Neuronal stem cell (in vitro differentiated cells): ENCODE measurements at regions not wholly inside any gene's neighbourhood (a gene's known extent, or its start where the extent isn't known, plus 50 kb on each side); places are given as distances from the start of the nearest gene placed in this dataset.

Experiments used
- DNase-seq: peaks from one replicate; pipeline ENCODE4 v3.0.0-alpha.2; 2013; ENCODE audit warnings: low spot score
- H2AFZ ChIP-seq: one replicate; pipeline ENCODE4 v1.6.1; 2013; ENCODE audit warnings: mild to moderate bottlenecking, low read length, inconsistent platforms
- H2AK5ac ChIP-seq: 2 replicates; pipeline ENCODE4 v1.6.1; 2013; ENCODE audit warnings: low read depth, mild to moderate bottlenecking, inconsistent platforms, low read length, moderate library complexity, mixed read lengths
- H2BK120ac ChIP-seq: 2 replicates; pipeline ENCODE4 v1.6.1; 2013; ENCODE audit warnings: low read depth, mild to moderate bottlenecking, inconsistent platforms, low read length, moderate library complexity, mixed read lengths
- H2BK12ac ChIP-seq: one replicate; pipeline ENCODE4 v1.6.1; 2013; ENCODE audit warnings: low read length, inconsistent platforms
- H2BK15ac ChIP-seq: 2 replicates; pipeline ENCODE4 v1.6.1; 2013; ENCODE audit warnings: mild to moderate bottlenecking, low read length, inconsistent platforms, mixed read lengths
- H2BK5ac ChIP-seq: one replicate; pipeline ENCODE4 v1.6.1; 2013; ENCODE audit warnings: inconsistent platforms, mild to moderate bottlenecking, low read length, moderate library complexity
- H3K14ac ChIP-seq: one replicate; pipeline ENCODE4 v1.6.1; 2013; ENCODE audit warnings: low read length, inconsistent platforms
- H3K18ac ChIP-seq: 2 replicates; pipeline ENCODE4 v1.6.1; 2013; ENCODE audit warnings: low read length, inconsistent platforms
- H3K23ac ChIP-seq: 2 replicates; pipeline ENCODE4 v1.6.1; 2013; ENCODE audit warnings: low read depth, mild to moderate bottlenecking, mixed read lengths, low read length, inconsistent platforms; ENCODE audit not compliant: poor library complexity
- H3K27ac ChIP-seq: replicated peaks from 3 replicates; pipeline ENCODE4 v1.5.1; 2013; ENCODE audit warnings: low read length, inconsistent platforms
- H3K27me3 ChIP-seq, 3 experiments: 2 replicates each; pipeline ENCODE4 v1.6.1; 2013; ENCODE audit warnings: low read length in 3 of 3, mild to moderate bottlenecking in 2 of 3, inconsistent platforms in 1 of 3, low read depth in 1 of 3, mixed read lengths in 1 of 3, moderate library complexity in 1 of 3; ENCODE audit not compliant: control insufficient read depth in 3 of 3, insufficient read depth in 3 of 3
- H3K36me3 ChIP-seq, 2 donors: replicated peaks in 1 of 2; 2 replicates each; pipeline ENCODE4 v1.6.1; 2013; ENCODE audit warnings: low read length in 2 of 2; ENCODE audit not compliant: control insufficient read depth in 2 of 2, insufficient read depth in 2 of 2
- H3K4ac ChIP-seq: 2 replicates; pipeline ENCODE4 v1.6.1; 2013; ENCODE audit warnings: inconsistent platforms, mild to moderate bottlenecking, low read length, moderate library complexity
- H3K4me1 ChIP-seq, 2 donors: 1 replicate in 1 of 2; 2 replicates in 1 of 2; pipeline ENCODE4 v1.6.1; 2013; ENCODE audit warnings: low read length in 2 of 2, low read depth in 1 of 2; ENCODE audit not compliant: control insufficient read depth in 2 of 2, insufficient read depth in 1 of 2
- H3K4me2 ChIP-seq: one replicate; pipeline ENCODE4 v1.6.1; 2013; ENCODE audit warnings: mild to moderate bottlenecking, low read length, inconsistent platforms; ENCODE audit not compliant: insufficient read depth, poor library complexity, severe bottlenecking
- H3K4me3 ChIP-seq, 2 donors: 2 replicates each; pipeline ENCODE4 v1.5.1; 2013; ENCODE audit warnings: low read length in 2 of 2, mild to moderate bottlenecking in 2 of 2, inconsistent platforms in 1 of 2, moderate library complexity in 1 of 2
- H3K79me1 ChIP-seq: one replicate; pipeline ENCODE4 v1.6.1; 2013; ENCODE audit warnings: low read depth, mild to moderate bottlenecking, inconsistent platforms, low read length, moderate library complexity
- H3K9ac ChIP-seq: one replicate; pipeline ENCODE4 v1.6.1; 2013; ENCODE audit warnings: mild to moderate bottlenecking, low read depth, low read length, inconsistent platforms; ENCODE audit not compliant: poor library complexity
- H3K9me3 ChIP-seq, 2 donors: replicated peaks in 1 of 2; 2 replicates each; pipeline versions ENCODE3 to v1.6.1; 2013; ENCODE audit warnings: low read length in 2 of 2, mild to moderate bottlenecking in 2 of 2, inconsistent platforms in 1 of 2, low read depth in 1 of 2, mixed read lengths in 1 of 2, moderate library complexity in 1 of 2; ENCODE audit not compliant: control insufficient read depth in 2 of 2, insufficient read depth in 1 of 2
- H4K8ac ChIP-seq: one replicate; pipeline ENCODE4 v1.6.1; 2013; ENCODE audit warnings: low read depth, mild to moderate bottlenecking, inconsistent platforms, low read length, moderate library complexity
- H4K91ac ChIP-seq: one replicate; pipeline ENCODE4 v1.6.1; 2013; ENCODE audit warnings: low read length, low read depth, mild to moderate bottlenecking, inconsistent platforms; ENCODE audit not compliant: poor library complexity
- WGBS, 2 donors: extraction: QIAGEN DNeasy Blood & Tissue Kit; methylation state at CpG; one replicate each; pipeline ENCODE4 v1.1.7; 2013; ENCODE audit warnings: missing lambda C conversion rate in 2 of 2, mixed read lengths in 1 of 2; ENCODE audit not compliant: insufficient read length in 2 of 2, insufficient replicate concordance in 1 of 2; ENCODE audit errors: extremely low coverage in 2 of 2; 5-methylcytosine and 5-hydroxymethylcytosine counted together

GRCh38 chr7:106518239-106518638, 142.7 kb downstream of the CCDC71L start:
- Histone ChIP-seq H2BK15ac (no peak overlapping the region), H3K23ac (no peak overlapping the region), H3K79me1 (no peaks in the 10 kb centered on the region), H3K4me3 (no peak overlapping the region), H3K18ac (no peak overlapping the region), H2BK12ac (no peak overlapping the region), H2BK5ac (no peak overlapping the region), H3K4me1 (no peaks in the 10 kb centered on the region), H3K27me3 (no peaks in the 10 kb centered on the region), H3K36me3 (no peaks in the 10 kb centered on the region), H3K14ac (no peak overlapping the region), H3K9ac (no peak overlapping the region), H2BK120ac (no peak overlapping the region), H3K27ac (no peak overlapping the region), H3K9me3 (no peaks in the 10 kb centered on the region), H2AFZ (no peak overlapping the region), H3K4ac (no peak overlapping the region), H4K8ac (no peak overlapping the region), H4K91ac (no peak overlapping the region), H2AK5ac (no peak overlapping the region), H3K4me2 (no peak overlapping the region)
- no peak for DNase-seq

- H3K23ac ChIP-seq: no peak overlapping the region
- no peak overlapping the region for H4K8ac ChIP-seq
- WGBS, 2 donors: no CpG with 5 or more reads among the region's 4 CpGs
- no peak overlapping the region for H2BK12ac ChIP-seq
- H2AK5ac ChIP-seq: no peak overlapping the region
- H3K27ac ChIP-seq: no peak overlapping the region
- no peak overlapping the region for H2BK5ac ChIP-seq
- no peak overlapping the region for H3K18ac ChIP-seq
- H3K36me3 ChIP-seq: no peaks in the 10 kb centered on the region
- H4K91ac ChIP-seq: no peak overlapping the region
- no peaks in the 10 kb centered on the region for H3K9me3 ChIP-seq
- H2AFZ ChIP-seq: no peak overlapping the region
- no peaks in the 10 kb centered on the region for H3K4me1 ChIP-seq
- no peak overlapping the region for H2BK120ac ChIP-seq
- H2BK15ac ChIP-seq: no peak overlapping the region
- no peak overlapping the region for H3K14ac ChIP-seq
- no peaks in the 10 kb centered on the region for H3K27me3 ChIP-seq
- H3K4me2 ChIP-seq: no peak overlapping the region
- DNase-seq: no peak
- no peak overlapping the region for H3K4ac ChIP-seq
- no peak overlapping the region for H3K4me3 ChIP-seq
- no peak overlapping the region for H3K9ac ChIP-seq
- no peaks in the 10 kb centered on the region for H3K79me1 ChIP-seq
Measured at GRCh38 chr7:106517508-106517907, 143.4 kb downstream of the CCDC71L start.

GRCh38 chr7:106515321-106515720, 145.6 kb downstream of the CCDC71L start:
- Histone ChIP-seq H4K8ac (no peak overlapping the region), H3K4me1 (no peaks in the 10 kb centered on the region), H2BK15ac (no peak overlapping the region), H4K91ac (no peak overlapping the region), H3K27me3 (no peaks in the 10 kb centered on the region), H3K9me3 (no peaks in the 10 kb centered on the region), H3K18ac (no peak overlapping the region), H2BK5ac (no peak overlapping the region), H3K4ac (no peak overlapping the region), H2BK12ac (no peak overlapping the region), H3K9ac (no peak overlapping the region), H3K36me3 (no peaks in the 10 kb centered on the region), H3K4me2 (no peak overlapping the region), H2AFZ (no peak overlapping the region), H3K79me1 (no peaks in the 10 kb centered on the region), H3K4me3 (no peak overlapping the region), H3K23ac (no peak overlapping the region), H3K14ac (no peak overlapping the region), H2BK120ac (no peak overlapping the region), H3K27ac (no peak overlapping the region), H2AK5ac (no peak overlapping the region)
- DNase-seq: no peak
- WGBS, 2 donors: no CpG with 5 or more reads among the region's 3 CpGs

- Histone ChIP-seq H2AFZ (no peak overlapping the region), H3K23ac (no peak overlapping the region), H3K4ac (no peak overlapping the region), H4K91ac (no peak overlapping the region), H3K4me1 (no peaks in the 10 kb centered on the region), H2BK15ac (no peak overlapping the region), H2BK120ac (no peak overlapping the region), H3K9me3 (no peaks in the 10 kb centered on the region), H2BK12ac (no peak overlapping the region), H3K27ac (no peak overlapping the region), H3K14ac (no peak overlapping the region), H3K18ac (no peak overlapping the region), H3K9ac (no peak overlapping the region), H3K4me3 (no peak overlapping the region), H3K27me3 (no peaks in the 10 kb centered on the region), H4K8ac (no peak overlapping the region), H3K79me1 (no peaks in the 10 kb centered on the region), H3K4me2 (no peak overlapping the region), H2BK5ac (no peak overlapping the region), H2AK5ac (no peak overlapping the region), H3K36me3 (no peaks in the 10 kb centered on the region)
- no peak for DNase-seq
- WGBS, 2 donors: no CpG with 5 or more reads among the region's 3 CpGs
Measured at GRCh38 chr7:106514881-106515280, 146.1 kb downstream of the CCDC71L start.
